ENCODE measurements at regions not wholly inside any gene's neighbourhood (a gene's known extent, or its start where the extent isn't known, plus 50 kb on each side); places are given as distances from the start of the nearest gene placed in this dataset.
A peak's percentile ranks its signal among the peaks of the same experiment; 100 is the strongest.

DNA sequence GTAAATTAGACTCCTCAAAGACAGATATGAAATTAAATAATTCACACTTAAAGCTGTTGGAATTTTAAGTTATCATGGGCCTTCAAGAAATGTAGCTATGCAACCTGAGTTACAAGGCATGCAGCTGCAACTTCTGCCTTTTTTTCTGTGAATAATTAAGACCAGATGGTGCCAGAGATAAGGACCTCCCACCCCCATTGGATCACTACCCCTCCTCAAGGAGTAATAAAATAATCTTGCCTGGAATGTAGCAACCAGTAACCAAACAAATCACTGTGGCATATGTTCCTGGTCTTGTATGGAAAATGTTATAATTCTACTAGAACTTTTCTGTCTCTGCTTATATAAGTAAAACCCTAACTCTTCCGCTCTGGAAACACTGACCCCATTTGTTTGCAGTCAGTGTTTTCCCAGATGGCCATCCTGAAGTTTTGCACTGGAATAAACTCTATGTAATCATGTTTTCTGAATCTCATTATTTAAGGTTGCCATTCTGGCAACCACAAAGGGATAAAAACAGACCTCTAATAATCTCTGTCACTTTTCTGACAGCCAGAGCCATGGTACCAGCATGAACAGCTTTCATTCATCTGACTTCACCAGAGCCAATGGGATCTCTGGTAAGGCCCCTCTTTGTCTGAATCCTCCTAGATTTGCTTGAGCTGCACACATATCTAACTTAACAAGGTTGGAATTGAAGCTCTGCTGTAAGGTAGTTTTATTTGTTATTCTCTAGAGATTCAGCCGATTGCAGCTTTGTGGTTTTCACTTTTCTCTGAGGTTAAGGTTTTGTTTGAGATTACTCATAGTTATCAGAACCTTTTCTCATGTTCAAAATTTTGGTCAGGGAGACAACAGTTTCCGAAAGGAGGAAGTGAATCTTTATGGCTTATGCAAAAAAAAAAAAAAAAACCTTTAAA, 274.6 kb downstream of the NAF1 start:
- peak in 1 of 2 donors; percentile 0 for DNase-seq (ENCODE audit: low read depth in 2 of 2)
- H3K4me3 ChIP-seq (replicated peaks in 1 of 2; ENCODE audit: low read depth in 2 of 2, low read length in 2 of 2), result no peak overlapping the region
- TF ChIP-seq, protein P1, sequence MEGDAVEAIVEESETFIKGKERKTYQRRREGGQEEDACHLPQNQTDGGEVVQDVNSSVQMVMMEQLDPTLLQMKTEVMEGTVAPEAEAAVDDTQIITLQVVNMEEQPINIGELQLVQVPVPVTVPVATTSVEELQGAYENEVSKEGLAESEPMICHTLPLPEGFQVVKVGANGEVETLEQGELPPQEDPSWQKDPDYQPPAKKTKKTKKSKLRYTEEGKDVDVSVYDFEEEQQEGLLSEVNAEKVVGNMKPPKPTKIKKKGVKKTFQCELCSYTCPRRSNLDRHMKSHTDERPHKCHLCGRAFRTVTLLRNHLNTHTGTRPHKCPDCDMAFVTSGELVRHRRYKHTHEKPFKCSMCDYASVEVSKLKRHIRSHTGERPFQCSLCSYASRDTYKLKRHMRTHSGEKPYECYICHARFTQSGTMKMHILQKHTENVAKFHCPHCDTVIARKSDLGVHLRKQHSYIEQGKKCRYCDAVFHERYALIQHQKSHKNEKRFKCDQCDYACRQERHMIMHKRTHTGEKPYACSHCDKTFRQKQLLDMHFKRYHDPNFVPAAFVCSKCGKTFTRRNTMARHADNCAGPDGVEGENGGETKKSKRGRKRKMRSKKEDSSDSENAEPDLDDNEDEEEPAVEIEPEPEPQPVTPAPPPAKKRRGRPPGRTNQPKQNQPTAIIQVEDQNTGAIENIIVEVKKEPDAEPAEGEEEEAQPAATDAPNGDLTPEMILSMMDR (IDR thresholded peaks at IDR 0.05; ENCODE audit: low read depth, low read length), result no peak

DNA sequence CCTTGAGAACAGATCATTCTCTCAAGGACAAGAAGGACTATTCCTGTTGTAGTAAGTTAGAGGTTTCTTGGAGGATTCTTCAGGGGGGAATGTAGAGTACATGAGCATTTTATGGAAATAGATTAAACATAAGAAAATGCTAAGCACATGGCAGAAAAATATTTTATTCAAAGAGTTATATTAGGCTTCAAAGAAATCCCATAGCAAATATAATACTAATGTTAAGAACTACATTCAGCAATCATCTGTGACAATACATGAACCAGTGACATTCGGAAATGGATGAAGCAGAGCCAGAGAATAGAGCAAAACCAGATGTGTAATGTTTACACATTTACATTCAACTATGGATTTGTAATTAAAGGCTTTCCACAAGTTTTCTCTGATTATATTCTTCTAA, 288.6 kb downstream of the NAF1 start:
- no peak overlapping the region for H3K4me3 ChIP-seq (replicated peaks in 1 of 2; ENCODE audit: low read depth in 2 of 2, low read length in 2 of 2)
- TF ChIP-seq, protein P1 (IDR thresholded peaks at IDR 0.05; ENCODE audit: low read depth, low read length), result no peak
- DNase-seq (ENCODE audit: low read depth in 2 of 2), result no peak

DNA sequence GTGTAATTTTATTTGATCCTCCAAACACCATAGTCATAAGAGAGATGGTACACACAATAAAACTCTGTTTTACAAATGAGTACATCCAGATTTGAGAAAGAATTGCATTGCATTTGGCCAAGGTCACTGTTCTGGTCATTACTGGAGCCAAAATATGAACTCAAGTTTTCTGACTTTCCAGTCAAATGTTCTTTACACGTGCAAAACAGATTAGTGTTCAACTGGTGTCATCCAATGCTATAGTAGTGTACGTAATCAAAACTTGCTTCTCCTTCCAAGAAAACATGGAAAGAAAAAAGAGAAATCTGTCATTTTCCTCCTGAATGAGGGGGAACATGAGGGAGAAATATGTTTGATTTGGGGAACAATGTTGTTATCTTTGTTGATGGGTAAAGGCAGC, 291.9 kb downstream of the NAF1 start:
- no peak for DNase-seq (ENCODE audit: low read depth in 2 of 2)
- TF ChIP-seq, protein P1 (IDR thresholded peaks at IDR 0.05; ENCODE audit: low read depth, low read length), result no peak
- H3K4me3 ChIP-seq (replicated peaks in 1 of 2; ENCODE audit: low read depth in 2 of 2, low read length in 2 of 2), result no peak overlapping the region

DNA sequence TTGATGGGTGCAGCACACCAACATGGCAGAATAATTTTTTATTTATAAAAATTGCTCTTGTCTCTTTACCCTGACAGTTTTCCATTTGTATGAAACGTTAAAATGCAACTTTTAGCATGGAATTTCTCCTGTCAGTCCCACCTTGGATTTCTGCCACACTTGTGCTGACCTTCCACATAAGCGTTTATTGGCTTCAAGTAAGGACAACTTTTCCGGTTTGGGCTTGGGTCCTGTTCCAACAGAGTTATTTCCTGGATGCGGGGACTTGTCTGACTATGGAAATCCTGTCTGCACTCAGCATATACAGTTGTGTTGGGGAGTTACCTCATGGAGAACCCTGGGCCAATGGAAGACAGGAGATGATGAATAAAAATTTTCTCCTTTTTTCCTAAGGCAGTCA, 294.7 kb downstream of the NAF1 start:
- TF ChIP-seq, protein P1 (IDR thresholded peaks at IDR 0.05; ENCODE audit: low read depth, low read length), result no peak
- DNase-seq (ENCODE audit: low read depth in 2 of 2), result peak in 1 of 2 donors; percentile 6
- H3K4me3 ChIP-seq (replicated peaks in 1 of 2; ENCODE audit: low read depth in 2 of 2, low read length in 2 of 2), result no peak overlapping the region

DNA sequence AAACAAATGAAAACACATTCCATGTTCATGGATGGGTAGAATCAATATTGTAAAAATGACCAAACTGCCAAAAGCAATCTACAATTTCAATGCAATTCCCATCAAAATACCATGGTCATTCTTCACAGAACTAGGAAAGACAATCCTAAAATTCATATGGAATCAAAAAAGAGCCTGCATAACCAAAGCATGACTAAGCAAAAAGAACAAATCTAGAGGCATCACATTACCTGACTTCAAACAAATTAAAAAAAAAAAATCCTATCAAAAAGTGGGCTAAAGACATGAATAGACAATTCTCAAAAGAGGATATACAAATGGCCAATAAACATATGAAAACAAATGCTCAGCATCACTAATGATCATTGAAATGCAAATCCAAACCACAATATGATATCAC, 297.5 kb downstream of the NAF1 start:
- TF ChIP-seq, protein P1 (IDR thresholded peaks at IDR 0.05; ENCODE audit: low read depth, low read length), result no peak
- DNase-seq (ENCODE audit: low read depth in 2 of 2), result no peak
- H3K4me3 ChIP-seq (replicated peaks in 1 of 2; ENCODE audit: low read depth in 2 of 2, low read length in 2 of 2), result no peak overlapping the region

DNA sequence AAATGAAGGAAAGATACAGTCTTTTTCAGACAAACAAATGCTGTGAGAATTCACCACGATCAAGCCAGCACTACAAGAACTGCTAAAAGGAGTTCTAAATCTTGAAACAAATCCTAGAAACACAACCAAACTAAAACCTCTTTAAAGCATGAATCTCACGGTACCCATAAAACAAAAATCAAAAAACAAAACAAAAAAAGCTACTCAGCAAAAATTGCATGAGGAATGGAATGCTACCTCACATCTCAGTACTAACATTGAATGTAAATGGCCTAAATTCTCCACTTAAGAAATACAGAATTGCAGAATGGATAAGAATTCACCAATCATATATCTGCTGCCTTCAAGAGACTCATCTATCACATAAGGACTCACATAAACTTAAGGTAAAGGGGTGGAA, 300.1 kb downstream of the NAF1 start:
- H3K4me3 ChIP-seq (replicated peaks in 1 of 2; ENCODE audit: low read depth in 2 of 2, low read length in 2 of 2), result no peak overlapping the region
- TF ChIP-seq, protein P1 (IDR thresholded peaks at IDR 0.05; ENCODE audit: low read depth, low read length), result no peak
- no peak for DNase-seq (ENCODE audit: low read depth in 2 of 2)
